ELF-1 (cell line): ENCODE measurements at regions not wholly inside any gene's neighbourhood (a gene's known extent, or its start where the extent isn't known, plus 50 kb on each side); places are given as distances from the start of the nearest gene placed in this dataset.
"Not testable (repeated sequence)": the region's sequence is repeated elsewhere in the genome, so short reads cannot be mapped to it uniquely, and the experiment has no call there.

Experiments
- DNase-seq: peaks from one replicate; pipeline ENCODE4 v3.0.0-alpha.2; 2016; ENCODE audit warnings: low read depth, low spot score

- peak; percentile 70 for DNase-seq
Measured at GRCh38 chr10:45249978-45250693, 65.3 kb downstream of the OR13A1 start.

- DNase-seq: not testable (repeated sequence)
Measured at GRCh38 chr10:45250694-45251075, 64.7 kb downstream of the OR13A1 start.
